ENCODE measurements at regions not wholly inside any gene's neighbourhood (a gene's known extent, or its start where the extent isn't known, plus 50 kb on each side); places are given as distances from the start of the nearest gene placed in this dataset.

GRCh38 chr13:109649713-109650112 is 136.7 kb downstream of the IRS2 start:
- TF ChIP-seq, protein P1, sequence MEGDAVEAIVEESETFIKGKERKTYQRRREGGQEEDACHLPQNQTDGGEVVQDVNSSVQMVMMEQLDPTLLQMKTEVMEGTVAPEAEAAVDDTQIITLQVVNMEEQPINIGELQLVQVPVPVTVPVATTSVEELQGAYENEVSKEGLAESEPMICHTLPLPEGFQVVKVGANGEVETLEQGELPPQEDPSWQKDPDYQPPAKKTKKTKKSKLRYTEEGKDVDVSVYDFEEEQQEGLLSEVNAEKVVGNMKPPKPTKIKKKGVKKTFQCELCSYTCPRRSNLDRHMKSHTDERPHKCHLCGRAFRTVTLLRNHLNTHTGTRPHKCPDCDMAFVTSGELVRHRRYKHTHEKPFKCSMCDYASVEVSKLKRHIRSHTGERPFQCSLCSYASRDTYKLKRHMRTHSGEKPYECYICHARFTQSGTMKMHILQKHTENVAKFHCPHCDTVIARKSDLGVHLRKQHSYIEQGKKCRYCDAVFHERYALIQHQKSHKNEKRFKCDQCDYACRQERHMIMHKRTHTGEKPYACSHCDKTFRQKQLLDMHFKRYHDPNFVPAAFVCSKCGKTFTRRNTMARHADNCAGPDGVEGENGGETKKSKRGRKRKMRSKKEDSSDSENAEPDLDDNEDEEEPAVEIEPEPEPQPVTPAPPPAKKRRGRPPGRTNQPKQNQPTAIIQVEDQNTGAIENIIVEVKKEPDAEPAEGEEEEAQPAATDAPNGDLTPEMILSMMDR (optimal IDR thresholded peaks at IDR 0.05 in 1 of 3, IDR thresholded peaks at IDR 0.05 in 1 of 3, conservative IDR thresholded peaks at IDR 0.05 in 1 of 3; ENCODE audit: extremely low read depth in 1 of 3, insufficient read depth in 2 of 3, low read length in 3 of 3): no peak
- TF ChIP-seq EZH2 (IDR thresholded peaks at IDR 0.05; ENCODE audit: low read length): no peak
